NB4 (cell line): ENCODE measurements at regions not wholly inside any gene's neighbourhood (a gene's known extent, or its start where the extent isn't known, plus 50 kb on each side); places are given as distances from the start of the nearest gene placed in this dataset.

Source experiments
- CTCF ChIP-seq: IDR thresholded peaks from one replicate; pipeline ENCODE4 v1.5.1; 2012; ENCODE audit warnings: low read depth, low read length
- MAX ChIP-seq: IDR thresholded peaks from 2 replicates; pipeline ENCODE4 v1.6.1; 2011; ENCODE audit warnings: low read depth, low read length
- MYC ChIP-seq: IDR thresholded peaks from 2 replicates; pipeline ENCODE4 v1.6.1; 2011; ENCODE audit warnings: low read depth, low read length
- POLR2A ChIP-seq: IDR thresholded peaks from 2 replicates; pipeline ENCODE4 v1.6.1; 2011; ENCODE audit warnings: mild to moderate bottlenecking; ENCODE audit not compliant: insufficient read length; ENCODE audit errors: extremely low read depth

- no peak for TF ChIP-seq POLR2A
- no peak for TF ChIP-seq CTCF
- TF ChIP-seq MAX = no peak
- no peak for TF ChIP-seq MYC
Measured at GRCh38 chr4:125254106-125254505, 60.6 kb upstream of the FAT4 start.
